Panc1 (cell line): ENCODE measurements at regions not wholly inside any gene's neighbourhood (a gene's known extent, or its start where the extent isn't known, plus 50 kb on each side); places are given as distances from the start of the nearest gene placed in this dataset.

Source experiments
- ATAC-seq: fragments of 200-7000 bp; cut with Tn5 transposase; 2 replicates; pipeline ENCODE4 v1.9.1; 2020; ENCODE audit warnings: mild to moderate bottlenecking, moderate library complexity
- BruUV-seq: library from RNA; stranded (reverse); fragments of 400-500 nt; replicated peaks from 2 replicates; lab custom pipeline; 2021; lab: Mats Ljungman, UMichigan
- CTCF ChIA-PET: fragments of 300-600 bp; sonication (Branson Sonifier 250); formaldehyde crosslinking; loops from one replicate; lab custom pipeline; 2022; ENCODE audit warnings: antibody characterized with exemption; lab: Charles Lee
- POLR2A ChIA-PET: fragments of 300-600 bp; sonication (Branson Sonifier 250); formaldehyde crosslinking; loops from one replicate; lab custom pipeline; 2022; ENCODE audit warnings: antibody characterized with exemption; lab: Charles Lee
- DNase-seq: peaks from one replicate; pipeline ENCODE4 v3.0.0-alpha.2; 2010; ENCODE audit warnings: low read depth, low spot score
- H3K27ac ChIP-seq: 2 replicates; pipeline ENCODE4 v1.5.1; 2011; ENCODE audit warnings: mild to moderate bottlenecking, low read length, inconsistent platforms
- H3K27me3 ChIP-seq: fragments of 200-500 bp; sonication (Bioruptor generic); 2 replicates; pipeline ENCODE4 v1.6.0; 2014; ENCODE audit warnings: low read length, inconsistent platforms; ENCODE audit not compliant: control insufficient read depth, insufficient read depth
- H3K36me3 ChIP-seq: fragments of 200-500 bp; sonication (Bioruptor generic); 2 replicates; pipeline ENCODE4 v1.5.1; 2014; ENCODE audit warnings: inconsistent platforms, mild to moderate bottlenecking, low read length, moderate library complexity; ENCODE audit not compliant: control insufficient read depth, insufficient read depth
- H3K4me1 ChIP-seq: 2 replicates; pipeline ENCODE4 v1.5.1; 2011; ENCODE audit warnings: inconsistent platforms, mild to moderate bottlenecking, low read length, moderate library complexity; ENCODE audit not compliant: control insufficient read depth, insufficient read depth
- H3K4me3 ChIP-seq, 2 experiments: 2 replicates each; pipeline ENCODE4 v1.5.1; 2011 to 2012; ENCODE audit warnings: low read depth in 2 of 2, low read length in 2 of 2, mild to moderate bottlenecking in 2 of 2, inconsistent platforms in 1 of 2, moderate library complexity in 1 of 2
- H3K9me3 ChIP-seq: fragments of 200-500 bp; sonication (Bioruptor generic); 2 replicates; pipeline ENCODE4 v1.5.1; 2014; ENCODE audit warnings: low read depth, mild to moderate bottlenecking, inconsistent platforms, low read length, moderate library complexity; ENCODE audit not compliant: control insufficient read depth, insufficient read depth
- POLR2AphosphoS5 ChIP-seq: IDR thresholded peaks from 2 replicates; pipeline ENCODE4 v1.6.1; 2012; ENCODE audit warnings: mild to moderate bottlenecking, low read depth, low read length, moderate library complexity
- REST ChIP-seq, 2 experiments: IDR thresholded peaks; 2 replicates each; pipeline ENCODE4 v1.6.1; 2011 to 2012; ENCODE audit warnings: low read depth in 2 of 2, control low read depth in 1 of 2, low read length in 1 of 2, mild to moderate bottlenecking in 1 of 2, moderate library complexity in 1 of 2; ENCODE audit not compliant: insufficient read depth in 1 of 2
- SIN3A ChIP-seq: IDR thresholded peaks from 2 replicates; pipeline ENCODE4 v1.6.1; 2012; ENCODE audit warnings: low read depth, mild to moderate bottlenecking, low read length, moderate library complexity, borderline replicate concordance; ENCODE audit not compliant: insufficient read depth
- TCF7L2 ChIP-seq: IDR thresholded peaks from 2 replicates; pipeline ENCODE4 v1.6.1; 2011; ENCODE audit warnings: mild to moderate bottlenecking, low read depth, low read length, inconsistent platforms
- in situ Hi-C: cut with HindIII; loops from 2 replicates; pipeline ENCODE4 v1.10.0; 2016; ENCODE audit warnings: low sequenced_read_pairs, low pct_unique_long_range_greater_than_20kb
- intact Hi-C: fragments of 100-400 bp; cut with micrococcal nuclease; formaldehyde crosslinking; loops from one replicate; pipeline ENCODE4 v1.10.0; 2022; ENCODE audit not compliant: unreplicated experiment
- TF ChIP-seq, protein P1 (sequence below): fragments of 450-650 bp; IDR thresholded peaks from 2 replicates; pipeline ENCODE4 v1.5.1; 2017; ENCODE audit warnings: mild to moderate bottlenecking

GRCh38 chr4:122015203-122015602, 63.3 kb upstream of the TRPC3 start:
- ChIA-PET POLR2A (no interaction called here), CTCF (no interaction called here)
- no TSS peak for BruUV-seq
- TF ChIP-seq TCF7L2 (no peak), SIN3A (no peak), REST (IDR thresholded peaks at IDR 0.05; ENCODE audit: insufficient read depth in 1 of 2, low read depth in 2 of 2, low read length in 1 of 2) (no peak), POLR2AphosphoS5 (no peak)
- TF ChIP-seq, protein P1, sequence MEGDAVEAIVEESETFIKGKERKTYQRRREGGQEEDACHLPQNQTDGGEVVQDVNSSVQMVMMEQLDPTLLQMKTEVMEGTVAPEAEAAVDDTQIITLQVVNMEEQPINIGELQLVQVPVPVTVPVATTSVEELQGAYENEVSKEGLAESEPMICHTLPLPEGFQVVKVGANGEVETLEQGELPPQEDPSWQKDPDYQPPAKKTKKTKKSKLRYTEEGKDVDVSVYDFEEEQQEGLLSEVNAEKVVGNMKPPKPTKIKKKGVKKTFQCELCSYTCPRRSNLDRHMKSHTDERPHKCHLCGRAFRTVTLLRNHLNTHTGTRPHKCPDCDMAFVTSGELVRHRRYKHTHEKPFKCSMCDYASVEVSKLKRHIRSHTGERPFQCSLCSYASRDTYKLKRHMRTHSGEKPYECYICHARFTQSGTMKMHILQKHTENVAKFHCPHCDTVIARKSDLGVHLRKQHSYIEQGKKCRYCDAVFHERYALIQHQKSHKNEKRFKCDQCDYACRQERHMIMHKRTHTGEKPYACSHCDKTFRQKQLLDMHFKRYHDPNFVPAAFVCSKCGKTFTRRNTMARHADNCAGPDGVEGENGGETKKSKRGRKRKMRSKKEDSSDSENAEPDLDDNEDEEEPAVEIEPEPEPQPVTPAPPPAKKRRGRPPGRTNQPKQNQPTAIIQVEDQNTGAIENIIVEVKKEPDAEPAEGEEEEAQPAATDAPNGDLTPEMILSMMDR = no peak
- no peak overlapping the region for H3K4me3 ChIP-seq
- no peak for DNase-seq
- intact Hi-C loops = no loop called here
- no peak for ATAC-seq
- H3K27me3 ChIP-seq = no peaks in the 10 kb centered on the region; the same call in 1 of the 2 replicates
- in situ Hi-C loops = no loop called here
- no peaks in the 10 kb centered on the region for H3K9me3 ChIP-seq
- no peaks in the 10 kb centered on the region for H3K36me3 ChIP-seq
- no peaks in the 10 kb centered on the region for H3K4me1 ChIP-seq
- no peak overlapping the region for H3K27ac ChIP-seq

DNA sequence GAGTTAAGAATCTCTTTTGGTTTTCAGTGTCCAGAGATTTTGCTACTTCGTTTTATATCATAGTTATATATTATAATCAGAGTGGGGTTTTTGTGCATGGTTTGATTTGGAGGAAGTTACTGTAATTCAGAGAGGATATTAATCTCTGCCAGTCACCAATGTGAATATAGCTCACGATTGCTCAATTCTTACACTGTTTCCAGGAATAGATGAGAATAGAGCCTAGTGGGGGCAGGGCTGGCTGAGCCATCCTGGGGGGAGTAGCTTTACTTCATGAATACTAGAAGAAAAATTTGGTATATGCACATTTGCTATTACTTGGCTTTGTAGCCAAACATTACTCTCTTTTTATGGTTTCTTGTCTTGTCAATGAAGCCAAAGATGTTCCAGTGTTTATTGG, 60.9 kb upstream of the TRPC3 start:
- DNase-seq (no peak), ATAC-seq (no peak)
- no peaks in the 10 kb centered on the region for H3K4me1 ChIP-seq
- H3K4me3 ChIP-seq = no peak overlapping the region
- no peaks in the 10 kb centered on the region for H3K36me3 ChIP-seq
- intact Hi-C loops = no loop called here
- no peak for TF ChIP-seq POLR2AphosphoS5
- TF ChIP-seq TCF7L2 = no peak
- TF ChIP-seq, protein P1 = no peak
- TF ChIP-seq SIN3A = no peak
- TF ChIP-seq REST (IDR thresholded peaks at IDR 0.05; ENCODE audit: insufficient read depth in 1 of 2, low read depth in 2 of 2, low read length in 1 of 2) = no peak
- POLR2A ChIA-PET = no interaction called here
- no peaks in the 10 kb centered on the region for H3K9me3 ChIP-seq
- no peaks in the 10 kb centered on the region; the same call in 1 of the 2 replicates for H3K27me3 ChIP-seq
- no TSS peak for BruUV-seq
- H3K27ac ChIP-seq = no peak overlapping the region
- in situ Hi-C loops = no loop called here
- CTCF ChIA-PET = no interaction called here
